Uterus (tissue), 2 donors: ENCODE measurements at regions not wholly inside any gene's neighbourhood (a gene's known extent, or its start where the extent isn't known, plus 50 kb on each side); places are given as distances from the start of the nearest gene placed in this dataset.

Source experiments
- CTCF ChIP-seq, 4 experiments: fragments of 200-600 bp in 2 of 4; fragments of 450-650 bp in 2 of 4; sonication (generic) in 2 of 4; IDR thresholded peaks; one replicate each; pipeline ENCODE4 v1.5.1; 2016 to 2019; ENCODE audit warnings: antibody characterized with exemption in 4 of 4, mild to moderate bottlenecking in 2 of 4, moderate library complexity in 1 of 4
- POLR2A ChIP-seq, 2 donors: fragments of 450-650 bp; IDR thresholded peaks; one replicate each; pipeline ENCODE4 v1.6.1; 2016; ENCODE audit warnings: antibody characterized with exemption in 2 of 2, mild to moderate bottlenecking in 1 of 2, moderate library complexity in 1 of 2

- peak in 1 of 4 experiments; percentile 10 for TF ChIP-seq CTCF (IDR thresholded peaks at IDR 0.05)
- TF ChIP-seq POLR2A (IDR thresholded peaks at IDR 0.05), result no peak
These were observed 961.5 kb downstream of the KCNMA1 start for GRCh38 chr10:76675951-76676587.
